ENCODE measurements at regions not wholly inside any gene's neighbourhood (a gene's known extent, or its start where the extent isn't known, plus 50 kb on each side); places are given as distances from the start of the nearest gene placed in this dataset.

DNA sequence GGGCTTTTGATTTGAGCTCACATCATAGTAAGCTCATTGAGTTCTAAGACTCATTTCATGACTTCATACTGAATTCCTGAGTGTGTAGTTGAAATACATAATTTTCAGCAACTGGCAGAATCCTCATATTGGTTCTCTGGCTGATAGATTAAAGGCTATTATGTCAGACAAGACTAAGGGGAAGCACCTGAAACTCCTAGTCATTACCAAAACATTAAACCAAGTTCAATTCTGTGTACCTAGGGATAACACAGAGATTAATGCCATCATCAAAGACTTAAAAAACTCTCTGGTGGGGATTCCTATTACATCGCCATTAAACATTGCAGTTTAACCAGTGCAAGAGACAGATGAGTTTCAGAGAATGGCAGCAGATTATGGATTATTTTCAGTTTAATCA lies 339.1 kb downstream of the PTPRC start:
- no peak for DNase-seq (ENCODE audit: low spot score)
- TF ChIP-seq, protein P1, sequence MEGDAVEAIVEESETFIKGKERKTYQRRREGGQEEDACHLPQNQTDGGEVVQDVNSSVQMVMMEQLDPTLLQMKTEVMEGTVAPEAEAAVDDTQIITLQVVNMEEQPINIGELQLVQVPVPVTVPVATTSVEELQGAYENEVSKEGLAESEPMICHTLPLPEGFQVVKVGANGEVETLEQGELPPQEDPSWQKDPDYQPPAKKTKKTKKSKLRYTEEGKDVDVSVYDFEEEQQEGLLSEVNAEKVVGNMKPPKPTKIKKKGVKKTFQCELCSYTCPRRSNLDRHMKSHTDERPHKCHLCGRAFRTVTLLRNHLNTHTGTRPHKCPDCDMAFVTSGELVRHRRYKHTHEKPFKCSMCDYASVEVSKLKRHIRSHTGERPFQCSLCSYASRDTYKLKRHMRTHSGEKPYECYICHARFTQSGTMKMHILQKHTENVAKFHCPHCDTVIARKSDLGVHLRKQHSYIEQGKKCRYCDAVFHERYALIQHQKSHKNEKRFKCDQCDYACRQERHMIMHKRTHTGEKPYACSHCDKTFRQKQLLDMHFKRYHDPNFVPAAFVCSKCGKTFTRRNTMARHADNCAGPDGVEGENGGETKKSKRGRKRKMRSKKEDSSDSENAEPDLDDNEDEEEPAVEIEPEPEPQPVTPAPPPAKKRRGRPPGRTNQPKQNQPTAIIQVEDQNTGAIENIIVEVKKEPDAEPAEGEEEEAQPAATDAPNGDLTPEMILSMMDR (IDR thresholded peaks at IDR 0.05), result no peak
- H3K36me3 ChIP-seq, result no peaks in the 10 kb centered on the region
- no peaks in the 10 kb centered on the region for H3K4me1 ChIP-seq
- H3K9me3 ChIP-seq, result no peaks in the 10 kb centered on the region
- no peak overlapping the region for H3K4me3 ChIP-seq
- no peaks in the 10 kb centered on the region for H3K27me3 ChIP-seq
- H3K27ac ChIP-seq, result no peak overlapping the region

DNA sequence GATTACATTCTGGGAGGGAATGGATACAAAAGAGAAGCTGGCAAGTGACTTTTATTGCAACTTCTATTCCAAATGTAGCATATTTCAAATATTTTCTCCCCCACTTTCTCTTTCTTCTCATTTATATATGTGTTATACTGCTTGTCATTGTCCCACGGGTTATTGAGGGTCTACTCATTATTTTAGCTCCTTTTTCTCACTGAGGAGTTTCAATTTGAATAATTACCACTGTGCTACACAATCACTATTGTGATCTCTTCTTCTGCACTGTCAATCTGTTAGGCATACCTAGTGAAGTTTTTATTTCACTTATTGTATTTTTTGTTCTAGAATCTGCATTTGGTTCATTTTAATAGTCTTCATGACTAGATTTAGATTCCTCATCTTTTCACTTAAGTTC lies 339.7 kb downstream of the PTPRC start:
- H3K9me3 ChIP-seq, result no peaks in the 10 kb centered on the region
- no peak for DNase-seq (ENCODE audit: low spot score)
- H3K36me3 ChIP-seq, result no peaks in the 10 kb centered on the region
- H3K4me1 ChIP-seq, result no peaks in the 10 kb centered on the region
- no peak overlapping the region for H3K27ac ChIP-seq
- no peak overlapping the region for H3K4me3 ChIP-seq
- H3K27me3 ChIP-seq, result no peaks in the 10 kb centered on the region
- TF ChIP-seq, protein P1 (IDR thresholded peaks at IDR 0.05), result no peak

DNA sequence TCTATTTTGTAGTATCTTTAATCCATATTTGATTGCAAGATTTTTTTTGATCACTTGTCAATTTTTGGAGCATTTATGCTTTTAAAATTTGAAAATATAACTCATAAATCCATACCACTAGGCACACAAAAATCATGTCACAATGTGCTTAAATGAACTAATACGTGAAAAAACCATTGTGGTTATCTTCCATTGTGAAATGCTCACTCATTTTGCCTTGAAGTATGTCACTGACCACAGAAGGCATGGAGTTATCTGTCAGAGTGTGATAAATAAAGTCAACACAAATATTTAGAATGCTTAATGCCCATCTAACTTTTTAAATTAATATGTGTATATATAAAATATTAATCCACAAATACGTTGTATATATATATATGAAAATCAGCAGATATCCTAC lies 347.2 kb downstream of the PTPRC start:
- TF ChIP-seq, protein P1 (IDR thresholded peaks at IDR 0.05), result no peak
- Histone ChIP-seq H3K36me3 (no peaks in the 10 kb centered on the region), H3K27me3 (no peaks in the 10 kb centered on the region), H3K9me3 (no peaks in the 10 kb centered on the region), H3K27ac (no peak overlapping the region), H3K4me3 (no peak overlapping the region), H3K4me1 (no peaks in the 10 kb centered on the region)
- no peak for DNase-seq (ENCODE audit: low spot score)

DNA sequence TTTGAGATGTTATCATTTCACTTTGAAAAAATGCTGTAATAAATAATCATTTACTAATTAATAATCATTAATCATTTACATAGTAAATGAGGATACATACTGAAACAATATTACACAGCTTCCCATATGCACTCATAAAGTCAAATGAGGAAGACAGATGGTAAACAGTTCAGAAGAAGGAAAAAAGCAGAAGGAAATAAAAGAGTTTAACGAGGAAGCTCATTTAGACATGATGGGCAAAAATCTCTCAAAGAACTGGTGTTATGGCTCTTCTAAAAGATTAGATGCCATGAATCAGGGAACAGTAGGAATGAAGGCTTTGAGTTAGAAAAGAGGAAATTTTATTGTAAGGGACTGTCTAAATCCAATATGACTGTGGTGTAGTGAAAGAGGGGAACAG lies 347.6 kb downstream of the PTPRC start:
- TF ChIP-seq, protein P1 (IDR thresholded peaks at IDR 0.05), result no peak
- DNase-seq (ENCODE audit: low spot score), result no peak
- Histone ChIP-seq H3K27me3 (no peaks in the 10 kb centered on the region), H3K9me3 (no peaks in the 10 kb centered on the region), H3K4me1 (no peaks in the 10 kb centered on the region), H3K36me3 (no peaks in the 10 kb centered on the region), H3K27ac (no peak overlapping the region), H3K4me3 (no peak overlapping the region)

DNA sequence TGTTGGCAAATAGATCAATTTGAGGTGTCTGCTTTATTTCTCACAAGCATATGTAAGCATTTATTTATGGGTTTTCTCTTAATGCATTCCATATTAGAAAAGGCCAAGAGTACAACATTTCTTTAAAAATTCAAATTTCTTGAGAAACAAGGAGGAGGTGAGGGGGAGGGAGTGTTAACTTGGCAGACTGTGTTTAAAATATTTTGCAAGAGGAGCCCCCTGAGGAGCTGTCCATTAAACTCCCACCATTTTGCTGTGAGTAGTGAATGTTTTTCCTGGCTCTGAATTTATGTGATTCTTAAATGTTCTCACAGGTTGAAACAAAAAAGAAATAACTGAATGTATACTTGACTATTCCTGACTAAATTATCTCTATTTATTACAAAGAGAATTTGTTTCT lies 363.8 kb downstream of the PTPRC start:
- Histone ChIP-seq H3K27ac (no peak overlapping the region), H3K4me3 (no peak overlapping the region), H3K9me3 (no peaks in the 10 kb centered on the region), H3K4me1 (no peaks in the 10 kb centered on the region), H3K27me3 (no peaks in the 10 kb centered on the region), H3K36me3 (no peaks in the 10 kb centered on the region)
- TF ChIP-seq, protein P1 (IDR thresholded peaks at IDR 0.05), result no peak
- no peak for DNase-seq (ENCODE audit: low spot score)

DNA sequence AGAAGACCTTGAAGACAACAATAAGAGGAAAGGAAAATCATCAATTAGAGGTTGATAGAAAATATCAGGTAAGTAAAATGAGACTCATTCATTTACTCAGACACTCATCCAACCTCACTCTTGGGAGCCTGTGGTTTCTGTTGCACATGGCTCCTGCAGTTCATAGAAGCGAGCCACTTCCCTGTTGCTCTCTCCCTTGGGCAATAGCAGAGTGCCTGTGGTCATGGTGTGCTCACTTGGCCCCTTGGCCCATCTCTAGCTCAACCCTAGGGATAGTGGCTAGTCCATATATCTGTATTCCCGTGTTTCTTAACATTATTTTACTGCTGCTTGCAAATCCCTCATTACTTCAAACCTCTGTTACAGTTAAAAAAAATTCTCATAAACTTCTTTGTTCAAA lies 368.6 kb downstream of the PTPRC start:
- no peaks in the 10 kb centered on the region for H3K27me3 ChIP-seq
- no peak for DNase-seq (ENCODE audit: low spot score)
- TF ChIP-seq, protein P1 (IDR thresholded peaks at IDR 0.05), result no peak
- H3K36me3 ChIP-seq, result no peaks in the 10 kb centered on the region
- no peaks in the 10 kb centered on the region for H3K9me3 ChIP-seq
- H3K4me1 ChIP-seq, result peaks cover 0 to 12% of the 10 kb centered on the region in 2 donors
- no peak overlapping the region for H3K4me3 ChIP-seq
- no peak overlapping the region for H3K27ac ChIP-seq

All from right atrium auricular region (tissue), 2 donors.